WTC11 (cell line): ENCODE measurements at regions not wholly inside any gene's neighbourhood (a gene's known extent, or its start where the extent isn't known, plus 50 kb on each side); places are given as distances from the start of the nearest gene placed in this dataset.

Experiments
- ATAC-seq: fragments of 200-7000 bp; cut with Tn5 transposase; 2 replicates; pipeline ENCODE4 v1.10.0; 2021; ENCODE audit warnings: mild to moderate bottlenecking, moderate library complexity
- CTCF ChIA-PET: fragments of 300-600 bp; sonication (Branson Sonifier 250); formaldehyde crosslinking; loops from one replicate; lab custom pipeline; 2021; ENCODE audit warnings: antibody characterized with exemption; lab: Charles Lee
- POLR2A ChIA-PET: fragments of 350-600 bp; sonication (Branson Sonifier 250); formaldehyde crosslinking; loops from one replicate; lab custom pipeline; 2021; ENCODE audit warnings: antibody characterized with exemption; lab: Charles Lee
- DNase-seq: peaks from one replicate; pipeline ENCODE4 v3.0.0; 2021; ENCODE audit warnings: low spot score
- H3K27ac Mint-ChIP-seq: 2 replicates; pipeline ENCODE4 v1.8.0; 2021; ENCODE audit warnings: mixed read lengths
- H3K27me3 Mint-ChIP-seq: 2 replicates; pipeline ENCODE4 v1.8.0; 2021; ENCODE audit warnings: low read depth, mild to moderate bottlenecking, moderate library complexity, mixed read lengths
- H3K36me3 Mint-ChIP-seq: 2 replicates; pipeline ENCODE4 v1.8.0; 2021; ENCODE audit warnings: mixed read lengths
- H3K4me1 Mint-ChIP-seq: 2 replicates; pipeline ENCODE4 v1.8.0; 2022; ENCODE audit warnings: mixed read lengths
- H3K4me3 Mint-ChIP-seq: 2 replicates; pipeline ENCODE4 v1.8.0; 2021; ENCODE audit warnings: mild to moderate bottlenecking, moderate library complexity, mixed read lengths
- H3K9me3 Mint-ChIP-seq: 2 replicates; pipeline ENCODE4 v1.8.0; 2021; ENCODE audit warnings: mixed read lengths
- AR ChIP-seq: fragments of 250-450 bp; sonication (Bioruptor Pico); IDR thresholded peaks from 2 replicates; pipeline ENCODE4 v1.9.0; 2021; ENCODE audit warnings: mild to moderate bottlenecking
- E2F1 ChIP-seq: sonication (generic); formaldehyde crosslinking; IDR thresholded peaks from 2 replicates; pipeline ENCODE4 v1.8.0; 2022; ENCODE audit warnings: mild to moderate bottlenecking, missing genetic modification reagents
- ELF4 ChIP-seq: sonication (generic); formaldehyde crosslinking; IDR thresholded peaks from 2 replicates; pipeline ENCODE4 v1.8.1; 2022; ENCODE audit warnings: low read depth, mild to moderate bottlenecking, moderate library complexity, missing genetic modification reagents
- FOXK1 ChIP-seq: sonication (generic); formaldehyde crosslinking; IDR thresholded peaks from 2 replicates; pipeline ENCODE4 v1.8.0; 2022; ENCODE audit warnings: mild to moderate bottlenecking, moderate library complexity, missing genetic modification reagents
- FOXP1 ChIP-seq: sonication (generic); formaldehyde crosslinking; IDR thresholded peaks from 2 replicates; pipeline ENCODE4 v1.8.0; 2022; ENCODE audit warnings: missing genetic modification reagents, mild to moderate bottlenecking, moderate library complexity, borderline replicate concordance
- JUN ChIP-seq: sonication (generic); formaldehyde crosslinking; IDR thresholded peaks from 2 replicates; pipeline ENCODE4 v1.8.0; 2023; ENCODE audit warnings: mild to moderate bottlenecking, missing genetic modification reagents
- MLX ChIP-seq: sonication (generic); formaldehyde crosslinking; IDR thresholded peaks from 2 replicates; pipeline ENCODE4 v1.8.1; 2023; ENCODE audit warnings: mild to moderate bottlenecking, missing genetic modification reagents, moderate library complexity
- MYBL2 ChIP-seq: sonication (generic); formaldehyde crosslinking; IDR thresholded peaks from 2 replicates; pipeline ENCODE4 v1.8.1; 2023; ENCODE audit warnings: mild to moderate bottlenecking, moderate library complexity, missing genetic modification reagents
- PRDM15 ChIP-seq: sonication (generic); formaldehyde crosslinking; IDR thresholded peaks from 2 replicates; pipeline ENCODE4 v1.8.0; 2022; ENCODE audit warnings: missing genetic modification reagents
- SMAD4 ChIP-seq: sonication (generic); formaldehyde crosslinking; IDR thresholded peaks from 2 replicates; pipeline ENCODE4 v1.8.0; 2022; ENCODE audit warnings: mild to moderate bottlenecking, missing genetic modification reagents
- TEAD4 ChIP-seq: sonication (generic); formaldehyde crosslinking; IDR thresholded peaks from 2 replicates; pipeline ENCODE4 v1.8.0; 2022; ENCODE audit warnings: mild to moderate bottlenecking, missing genetic modification reagents
- ZNF232 ChIP-seq: sonication (generic); formaldehyde crosslinking; IDR thresholded peaks from 2 replicates; pipeline ENCODE4 v1.8.0; 2022; ENCODE audit warnings: mild to moderate bottlenecking, missing genetic modification reagents
- ZNF396 ChIP-seq: fragments of 250-450 bp; sonication (Bioruptor Pico); IDR thresholded peaks from 2 replicates; pipeline ENCODE4 v1.8.0; 2021; ENCODE audit warnings: mild to moderate bottlenecking, moderate library complexity, borderline replicate concordance
- ZNF416 ChIP-seq: fragments of 250-450 bp; sonication (Bioruptor Pico); IDR thresholded peaks from 2 replicates; pipeline ENCODE4 v1.9.0; 2021; ENCODE audit warnings: mild to moderate bottlenecking, inconsistent platforms
- TF ChIP-seq, protein P1 (sequence below): sonication (generic); formaldehyde crosslinking; conservative IDR thresholded peaks from 2 replicates; pipeline ENCODE4 v1.8.1; 2022; ENCODE audit warnings: mild to moderate bottlenecking, missing genetic modification reagents
- TF ChIP-seq, protein P2 (sequence below): sonication (generic); formaldehyde crosslinking; IDR thresholded peaks from 2 replicates; pipeline ENCODE4 v1.8.0; 2023; ENCODE audit warnings: missing genetic modification reagents

GRCh38 chr4:14091966-14092365 is 464.4 kb upstream of the BOD1L1 start (continued):
- TF ChIP-seq MLX (CRISPR knock-in tag), result no peak
- no peak for TF ChIP-seq ZNF232
- TF ChIP-seq, protein P1, sequence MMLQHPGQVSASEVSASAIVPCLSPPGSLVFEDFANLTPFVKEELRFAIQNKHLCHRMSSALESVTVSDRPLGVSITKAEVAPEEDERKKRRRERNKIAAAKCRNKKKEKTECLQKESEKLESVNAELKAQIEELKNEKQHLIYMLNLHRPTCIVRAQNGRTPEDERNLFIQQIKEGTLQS (CRISPR knock-in tag), result no peak
- no peak for TF ChIP-seq ZNF416 (CRISPR knock-in tag)
- no peak for TF ChIP-seq FOXK1 (CRISPR knock-in tag)
- no peak for TF ChIP-seq JUN (CRISPR knock-in tag)
- no peak for TF ChIP-seq FOXP1 (CRISPR knock-in tag)
- TF ChIP-seq TEAD4 (CRISPR knock-in tag), result no peak
- no peak for TF ChIP-seq PRDM15 (CRISPR knock-in tag)
- no peak for TF ChIP-seq ZNF396 (CRISPR knock-in tag)
- no peak for TF ChIP-seq ELF4 (CRISPR knock-in tag)
- TF ChIP-seq AR, result no peak
- TF ChIP-seq SMAD4 (CRISPR knock-in tag), result no peak
- no peak for TF ChIP-seq E2F1 (CRISPR knock-in tag)

GRCh38 chr4:14092741-14093140 is 465.2 kb upstream of the BOD1L1 start:
- ChIA-PET POLR2A (no interaction called here), CTCF (no interaction called here)
- Mint-ChIP-seq H3K27ac (no peak overlapping the region), H3K9me3 (peaks cover 20% of the 10 kb centered on the region), H3K36me3 (peaks cover 5% of the 10 kb centered on the region), H3K4me1 (peaks cover 11% of the 10 kb centered on the region), H3K4me3 (no peak overlapping the region), H3K27me3 (no peaks in the 10 kb centered on the region; the same call in none of the 2 replicates)
- ATAC-seq (no peak), DNase-seq (no peak)
- TF ChIP-seq, protein P2, sequence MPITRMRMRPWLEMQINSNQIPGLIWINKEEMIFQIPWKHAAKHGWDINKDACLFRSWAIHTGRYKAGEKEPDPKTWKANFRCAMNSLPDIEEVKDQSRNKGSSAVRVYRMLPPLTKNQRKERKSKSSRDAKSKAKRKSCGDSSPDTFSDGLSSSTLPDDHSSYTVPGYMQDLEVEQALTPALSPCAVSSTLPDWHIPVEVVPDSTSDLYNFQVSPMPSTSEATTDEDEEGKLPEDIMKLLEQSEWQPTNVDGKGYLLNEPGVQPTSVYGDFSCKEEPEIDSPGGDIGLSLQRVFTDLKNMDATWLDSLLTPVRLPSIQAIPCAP (CRISPR knock-in tag), result no peak
- TF ChIP-seq MYBL2, result no peak
